ENCODE measurements at regions not wholly inside any gene's neighbourhood (a gene's known extent, or its start where the extent isn't known, plus 50 kb on each side); places are given as distances from the start of the nearest gene placed in this dataset.

- Histone ChIP-seq H4K20me1 (ENCODE audit: insufficient read depth) (no peaks in the 10 kb centered on the region), H2AFZ (ENCODE audit: low read depth, low read length) (no peak overlapping the region)
- no peak for TF ChIP-seq RAD21 (conservative IDR thresholded peaks at IDR 0.05)
- TF ChIP-seq EZH2 (IDR thresholded peaks at IDR 0.05; ENCODE audit: borderline replicate concordance, insufficient read depth, low read length, poor library complexity, severe bottlenecking) = no peak
- TF ChIP-seq SMC3 (conservative IDR thresholded peaks at IDR 0.05; ENCODE audit: poor library complexity) = no peak
- no peak for TF ChIP-seq MXI1 (conservative IDR thresholded peaks at IDR 0.05; ENCODE audit: poor library complexity, severe bottlenecking)
- no peak for TF ChIP-seq REST (IDR thresholded peaks at IDR 0.05; ENCODE audit: borderline replicate concordance)
- TF ChIP-seq POLR2AphosphoS5 (IDR thresholded peaks at IDR 0.05) = no peak
- no peak for TF ChIP-seq TAF1 (IDR thresholded peaks at IDR 0.05; ENCODE audit: low read depth)
- TF ChIP-seq CTCF (IDR thresholded peaks at IDR 0.05; ENCODE audit: poor library complexity, severe bottlenecking) = no peak
- no peak for TF ChIP-seq EP300 (conservative IDR thresholded peaks at IDR 0.05; ENCODE audit: poor library complexity, severe bottlenecking)
These were observed 184.9 kb upstream of the AADAT start for GRCh38 chr4:170274616-170275015.

GRCh38 chr4:170272959-170273358 is 183.2 kb upstream of the AADAT start:
- Histone ChIP-seq H3K27me3 (ENCODE audit: insufficient read depth, low read depth, low read length) (no peaks in the 10 kb centered on the region), H3F3A (ENCODE audit: insufficient read depth, low read length, poor library complexity, severe bottlenecking) (no peaks in the 10 kb centered on the region), H3K9me2 (ENCODE audit: insufficient read depth, low read length) (no peaks in the 10 kb centered on the region), H3K79me2 (replicated peaks; ENCODE audit: insufficient read depth, low read length) (no peaks in the 10 kb centered on the region), H3K27ac (ENCODE audit: low read length) (no peak overlapping the region), H3K9ac (ENCODE audit: low read length) (no peak overlapping the region), H3K4me3 (ENCODE audit: low read length) (no peak overlapping the region), H4K20me1 (ENCODE audit: insufficient read depth) (no peaks in the 10 kb centered on the region), H3K36me3 (ENCODE audit: insufficient read depth, low read length) (no peaks in the 10 kb centered on the region), H2AFZ (ENCODE audit: low read depth, low read length) (no peak overlapping the region), H3K4me2 (ENCODE audit: low read length) (no peak overlapping the region), H3K9me3 (ENCODE audit: low read length) (no peaks in the 10 kb centered on the region)
- no peak for TF ChIP-seq TAF1 (IDR thresholded peaks at IDR 0.05; ENCODE audit: low read depth)
- TF ChIP-seq MXI1 (conservative IDR thresholded peaks at IDR 0.05; ENCODE audit: poor library complexity, severe bottlenecking) = no peak
- TF ChIP-seq CTCF (IDR thresholded peaks at IDR 0.05; ENCODE audit: poor library complexity, severe bottlenecking) = no peak
- TF ChIP-seq SMC3 (conservative IDR thresholded peaks at IDR 0.05; ENCODE audit: poor library complexity) = no peak
- TF ChIP-seq POLR2AphosphoS5 (IDR thresholded peaks at IDR 0.05) = no peak
- no peak for TF ChIP-seq EP300 (conservative IDR thresholded peaks at IDR 0.05; ENCODE audit: poor library complexity, severe bottlenecking)
- TF ChIP-seq EZH2 (IDR thresholded peaks at IDR 0.05; ENCODE audit: borderline replicate concordance, insufficient read depth, low read length, poor library complexity, severe bottlenecking) = no peak
- no peak for TF ChIP-seq REST (IDR thresholded peaks at IDR 0.05; ENCODE audit: borderline replicate concordance)

More at GRCh38 chr4:170274616-170275015, 184.9 kb upstream of the AADAT start:
- Histone ChIP-seq H3K79me2 (replicated peaks; ENCODE audit: insufficient read depth, low read length) (no peaks in the 10 kb centered on the region), H3K4me3 (ENCODE audit: low read length) (no peak overlapping the region), H3K9me3 (ENCODE audit: low read length) (no peaks in the 10 kb centered on the region), H3K27me3 (ENCODE audit: insufficient read depth, low read depth, low read length) (no peaks in the 10 kb centered on the region), H3K4me2 (ENCODE audit: low read length) (no peak overlapping the region), H3K9me2 (ENCODE audit: insufficient read depth, low read length) (no peaks in the 10 kb centered on the region), H3F3A (ENCODE audit: insufficient read depth, low read length, poor library complexity, severe bottlenecking) (no peaks in the 10 kb centered on the region), H3K36me3 (ENCODE audit: insufficient read depth, low read length) (no peaks in the 10 kb centered on the region), H3K27ac (ENCODE audit: low read length) (no peak overlapping the region), H3K9ac (ENCODE audit: low read length) (no peak overlapping the region)
